BLaER1 treated with 17β-estradiol and CSF1 and Interleukin-3, amounts not matched to agents 10 nM and 100 nM (cell line): ENCODE measurements at regions not wholly inside any gene's neighbourhood (a gene's known extent, or its start where the extent isn't known, plus 50 kb on each side); places are given as distances from the start of the nearest gene placed in this dataset.
A peak's percentile ranks its signal among the peaks of the same experiment; 100 is the strongest.
"Not testable (repeated sequence)": the region's sequence is repeated elsewhere in the genome, so short reads cannot be mapped to it uniquely, and the experiment has no call there.

ENCODE experiments used
- H3K27ac ChIP-seq, 11 experiments: shearing (Covaris generic); formaldehyde crosslinking; 2 replicates each; pipeline ENCODE4 v1.8.1; 2022
- H3K27me3 ChIP-seq, 11 experiments: shearing (Covaris generic); formaldehyde crosslinking; 2 replicates each; pipeline ENCODE4 v1.8.1; 2022
- H3K36me3 ChIP-seq, 11 experiments: shearing (Covaris generic); formaldehyde crosslinking; 2 replicates each; pipeline ENCODE4 v1.8.1; 2022
- H3K4me1 ChIP-seq, 10 experiments: shearing (Covaris generic); formaldehyde crosslinking; 2 replicates each; pipeline ENCODE4 v1.8.1; 2022
- H3K4me2 ChIP-seq, 11 experiments: shearing (Covaris generic); formaldehyde crosslinking; 2 replicates each; pipeline ENCODE4 v1.8.1; 2022
- H3K4me3 ChIP-seq, 10 experiments: shearing (Covaris generic); formaldehyde crosslinking; 2 replicates each; pipeline ENCODE4 v1.8.1; 2022
- H3K9ac ChIP-seq, 11 experiments: shearing (Covaris generic); formaldehyde crosslinking; 2 replicates each; pipeline ENCODE4 v1.8.1; 2022
- H3K9me3 ChIP-seq, 11 experiments: shearing (Covaris generic); formaldehyde crosslinking; replicated peaks in 1 of 11; 2 replicates each; pipeline ENCODE4 v1.8.1; 2022
- H4K20me1 ChIP-seq, 11 experiments: shearing (Covaris generic); formaldehyde crosslinking; 2 replicates each; pipeline ENCODE4 v1.8.1; 2022
- Cebpa-rat ChIP-seq, 11 experiments: shearing (Covaris generic); IDR thresholded peaks; 2 replicates each; pipeline ENCODE4 v1.8.1; 2022

- H3K27ac ChIP-seq, H3K9ac ChIP-seq, H4K20me1 ChIP-seq, H3K4me1 ChIP-seq, H3K4me2 ChIP-seq, H3K4me3 ChIP-seq, H3K27me3 ChIP-seq, H3K36me3 ChIP-seq, H3K9me3 ChIP-seq: not testable (repeated sequence)
- TF ChIP-seq Cebpa-rat (IDR thresholded peaks at IDR 0.05), result peak; percentile 53 to 94 (median 71); a peak in 17 of 22 replicates
These were observed 72.7 kb upstream of the ESRRB start for GRCh38 chr14:76303188-76303587.

DNA sequence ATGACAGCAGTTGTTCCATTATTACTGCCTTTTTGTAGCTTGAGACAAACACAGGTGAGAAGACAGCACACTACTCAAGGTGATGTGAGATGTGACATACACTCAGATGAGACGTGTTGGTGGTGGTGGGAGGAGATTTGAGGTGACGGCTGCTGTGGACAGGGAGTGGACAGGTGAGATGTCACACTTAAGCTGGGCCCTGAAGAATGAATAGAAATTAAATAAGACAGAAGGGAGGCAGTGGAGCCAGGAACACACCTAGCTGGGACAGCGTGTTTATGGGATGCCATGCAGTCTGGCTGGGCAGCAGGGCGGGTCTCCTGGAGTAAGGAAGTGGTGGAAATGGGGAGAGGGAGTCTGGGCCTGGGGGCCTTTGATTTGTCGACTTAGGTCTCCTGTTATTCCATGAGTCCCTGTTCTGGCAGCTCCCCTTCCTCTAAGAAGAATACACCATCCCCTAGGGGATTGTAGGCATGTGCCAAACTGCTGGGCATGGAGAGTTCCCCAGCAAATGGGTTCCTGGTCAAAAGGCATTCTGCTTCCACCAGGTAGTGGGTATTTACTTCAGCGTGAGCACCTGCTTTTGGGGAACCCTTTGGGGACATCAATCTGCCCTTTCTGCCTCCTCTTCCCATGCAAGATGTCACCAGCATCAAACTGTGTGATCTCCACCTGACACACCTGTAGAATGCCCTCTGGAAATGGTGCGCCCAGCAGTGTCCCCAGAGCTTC lies 71.2 kb upstream of the ESRRB start:
- Histone ChIP-seq H3K27me3 (peaks cover 0 to 3% (median 2%) of the 10 kb centered on the region in 11 experiments; a peak in 13 of 22 replicates), H3K4me1 (no peaks in the 10 kb centered on the region)
- no peak for TF ChIP-seq Cebpa-rat (IDR thresholded peaks at IDR 0.05)

DNA sequence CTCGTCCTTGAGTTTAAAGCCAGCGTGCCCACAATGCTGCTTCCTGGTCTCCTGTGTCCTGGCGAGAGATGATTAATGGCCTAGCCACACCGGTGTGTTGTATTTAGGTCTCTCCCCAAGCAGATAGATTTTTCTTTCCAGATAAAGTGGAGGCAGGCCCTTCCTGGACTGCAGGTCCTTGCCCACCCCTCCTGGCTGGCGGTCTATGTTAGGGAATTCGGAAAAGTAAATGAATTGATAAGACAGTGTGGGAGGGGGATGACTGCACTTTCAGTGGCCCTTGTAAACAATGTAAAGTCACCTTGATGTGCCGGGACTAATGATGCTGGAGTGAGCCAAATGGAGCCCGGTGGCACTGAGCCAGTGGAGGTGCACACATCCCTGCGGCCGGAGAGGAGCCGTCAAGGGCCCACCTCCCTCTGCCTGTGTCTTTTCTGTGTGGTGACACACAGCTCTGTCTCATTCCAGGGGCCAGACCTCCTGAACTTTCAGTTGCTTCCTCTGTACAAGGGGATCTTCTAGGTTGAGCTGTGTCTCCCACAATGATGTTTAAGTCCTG lies 70.6 kb upstream of the ESRRB start:
- no peak for TF ChIP-seq Cebpa-rat (IDR thresholded peaks at IDR 0.05)
- Histone ChIP-seq H3K9me3 (peaks cover 0 to 8% (median 0%) of the 10 kb centered on the region in 11 experiments; a peak in 3 of 22 replicates), H4K20me1 (no peaks in the 10 kb centered on the region; a peak in 1 of 22 replicates), H3K4me1 (peaks cover 0 to 3% (median 0%) of the 10 kb centered on the region in 10 experiments; a peak in 1 of 20 replicates), H3K27ac (no peak overlapping the region), H3K36me3 (no peaks in the 10 kb centered on the region), H3K4me2 (no peak overlapping the region), H3K4me3 (no peak overlapping the region), H3K9ac (no peak overlapping the region), H3K27me3 (peaks cover 3 to 10% (median 8%) of the 10 kb centered on the region in 11 experiments; a peak in 20 of 22 replicates)

More for the DNA sequence above, 71.2 kb upstream of the ESRRB start:
- H3K9ac ChIP-seq, result no peak overlapping the region
- H3K27ac ChIP-seq, result no peak overlapping the region
- H3K9me3 ChIP-seq, result peaks cover 0 to 9% (median 0%) of the 10 kb centered on the region in 11 experiments; a peak in 3 of 22 replicates
- H3K4me3 ChIP-seq, result no peak overlapping the region
- H4K20me1 ChIP-seq, result no peaks in the 10 kb centered on the region; a peak in 1 of 22 replicates
- no peaks in the 10 kb centered on the region for H3K36me3 ChIP-seq
- H3K4me2 ChIP-seq, result no peak overlapping the region

GRCh38 chr14:76306131-76306530 lies 69.8 kb upstream of the ESRRB start:
- Histone ChIP-seq H3K27ac (no peak overlapping the region), H4K20me1 (no peaks in the 10 kb centered on the region; a peak in 1 of 22 replicates), H3K4me1 (peaks cover 0 to 5% (median 0%) of the 10 kb centered on the region in 10 experiments; a peak in 1 of 20 replicates), H3K4me2 (no peak overlapping the region), H3K9me3 (no peaks in the 10 kb centered on the region), H3K27me3 (peaks cover 10 to 18% (median 16%) of the 10 kb centered on the region in 11 experiments), H3K9ac (no peak overlapping the region), H3K36me3 (no peaks in the 10 kb centered on the region), H3K4me3 (no peak overlapping the region)
- TF ChIP-seq Cebpa-rat (IDR thresholded peaks at IDR 0.05), result no peak

GRCh38 chr14:76307786-76308780 lies 67.9 kb upstream of the ESRRB start:
- Histone ChIP-seq H3K9ac (no peak overlapping the region), H3K27me3 (peaks cover 17 to 37% (median 30%) of the 10 kb centered on the region in 11 experiments), H3K4me3 (no peak overlapping the region), H3K27ac (no peak overlapping the region), H3K4me2 (no peak overlapping the region), H3K4me1 (peaks cover 0 to 5% (median 0%) of the 10 kb centered on the region in 10 experiments; a peak in 1 of 20 replicates), H3K36me3 (no peaks in the 10 kb centered on the region), H3K9me3 (no peaks in the 10 kb centered on the region), H4K20me1 (no peaks in the 10 kb centered on the region; a peak in 1 of 22 replicates)
- TF ChIP-seq Cebpa-rat (IDR thresholded peaks at IDR 0.05), result no peak

DNA sequence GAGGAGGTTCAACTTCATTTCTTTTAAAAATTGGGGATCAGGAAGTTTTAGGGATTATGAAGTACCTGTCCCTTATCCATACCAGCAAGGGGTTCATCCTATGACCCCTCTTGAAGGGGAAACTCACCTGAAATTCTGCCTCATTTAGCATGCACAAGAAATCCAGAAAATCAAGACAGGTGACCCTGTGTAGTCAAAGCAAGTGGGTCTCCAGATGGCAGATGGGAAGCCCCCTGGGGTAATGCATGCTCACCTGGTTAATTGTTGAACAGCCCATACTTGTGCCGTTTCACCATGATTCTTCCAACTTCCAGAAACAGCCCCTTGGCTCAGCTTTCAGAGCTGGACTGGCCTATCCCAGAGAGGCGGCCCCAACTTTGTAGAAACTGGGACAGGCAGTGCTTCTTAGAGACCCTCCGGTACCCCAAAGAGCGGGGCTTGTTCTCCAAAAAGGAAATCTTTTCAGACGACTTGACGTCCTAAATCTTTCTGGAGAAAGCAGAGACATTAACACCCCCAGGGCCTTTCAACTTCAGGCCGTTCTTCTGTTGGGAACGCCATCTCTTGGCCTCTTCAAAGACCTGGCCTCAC lies 66.3 kb upstream of the ESRRB start:
- Histone ChIP-seq H3K36me3 (no peaks in the 10 kb centered on the region), H3K27ac (no peak overlapping the region), H3K4me1 (peaks cover 0 to 5% (median 0%) of the 10 kb centered on the region in 10 experiments; a peak in 1 of 20 replicates), H3K4me3 (no peak overlapping the region), H3K27me3 (peaks cover 17 to 37% (median 30%) of the 10 kb centered on the region in 11 experiments), H3K4me2 (no peak overlapping the region), H3K9me3 (no peaks in the 10 kb centered on the region), H3K9ac (no peak overlapping the region), H4K20me1 (peaks cover 0 to 8% (median 0%) of the 10 kb centered on the region in 11 experiments; a peak in 3 of 22 replicates)
- no peak for TF ChIP-seq Cebpa-rat (IDR thresholded peaks at IDR 0.05)

GRCh38 chr14:76311079-76311758 lies 64.7 kb upstream of the ESRRB start:
- Histone ChIP-seq H3K36me3 (no peaks in the 10 kb centered on the region), H4K20me1 (peaks cover 0 to 10% (median 0%) of the 10 kb centered on the region in 11 experiments; a peak in 3 of 22 replicates), H3K27ac (no peak overlapping the region), H3K9me3 (no peaks in the 10 kb centered on the region), H3K4me3 (no peak overlapping the region), H3K4me2 (no peak overlapping the region), H3K4me1 (peaks cover 0 to 5% (median 0%) of the 10 kb centered on the region in 10 experiments; a peak in 1 of 20 replicates), H3K27me3 (peaks cover 17 to 37% (median 30%) of the 10 kb centered on the region in 11 experiments), H3K9ac (no peak overlapping the region)
- no peak for TF ChIP-seq Cebpa-rat (IDR thresholded peaks at IDR 0.05)

- Histone ChIP-seq H3K27me3 (peaks cover 17 to 37% (median 34%) of the 10 kb centered on the region in 11 experiments), H3K9me3 (no peaks in the 10 kb centered on the region), H3K36me3 (no peaks in the 10 kb centered on the region), H3K4me2 (no peak overlapping the region), H3K4me3 (no peak overlapping the region), H3K27ac (no peak overlapping the region), H3K4me1 (peaks cover 0 to 5% (median 0%) of the 10 kb centered on the region in 10 experiments; a peak in 1 of 20 replicates), H4K20me1 (peaks cover 0 to 10% (median 0%) of the 10 kb centered on the region in 11 experiments; a peak in 3 of 22 replicates), H3K9ac (no peak overlapping the region)
- TF ChIP-seq Cebpa-rat (IDR thresholded peaks at IDR 0.05), result no peak
These were observed 63.1 kb upstream of the ESRRB start for GRCh38 chr14:76312821-76313220.
